Heart left ventricle (tissue), 16 donors: ENCODE measurements at regions not wholly inside any gene's neighbourhood (a gene's known extent, or its start where the extent isn't known, plus 50 kb on each side); places are given as distances from the start of the nearest gene placed in this dataset.

Experiments
- ATAC-seq, 4 donors: fragments of 200-7000 bp; cut with Tn5 transposase; one replicate each; pipeline ENCODE4 v1.9.1; 2020 to 2022; ENCODE audit warnings: moderate library complexity in 4 of 4, mild to moderate bottlenecking in 3 of 4, moderate number of reproducible peaks in 1 of 4
- DNase-seq, 5 donors: peaks; one replicate each; pipeline ENCODE4 v3.0.0-alpha.2; 2020
- H3K27ac ChIP-seq, 12 donors: fragments of 200-600 bp; sonication (generic) in 4 of 12; one replicate each; pipeline versions ENCODE4 v1.5.0 to v1.8.0; 2016 to 2022; ENCODE audit warnings: mild to moderate bottlenecking in 2 of 12
- H3K27me3 ChIP-seq, 9 donors: fragments of 200-600 bp; sonication (generic) in 2 of 9; one replicate each; pipeline versions ENCODE4 v1.5.1 to v1.8.0; 2016 to 2022; ENCODE audit warnings: mild to moderate bottlenecking in 3 of 9
- H3K36me3 ChIP-seq, 9 donors: fragments of 200-600 bp; sonication (generic) in 2 of 9; one replicate each; pipeline versions ENCODE4 v1.5.0 to v1.8.0; 2018 to 2022; ENCODE audit warnings: mild to moderate bottlenecking in 2 of 9
- H3K4me1 ChIP-seq, 12 donors: fragments of 200-600 bp; sonication (generic) in 4 of 12; one replicate each; pipeline versions ENCODE4 v1.5.0 to v1.8.0; 2016 to 2022; ENCODE audit warnings: mild to moderate bottlenecking in 3 of 12
- H3K4me3 ChIP-seq, 12 donors: fragments of 200-600 bp; sonication (generic) in 4 of 12; one replicate each; pipeline versions ENCODE4 v1.5.0 to v1.8.0; 2017 to 2022; ENCODE audit warnings: mild to moderate bottlenecking in 9 of 12, moderate library complexity in 4 of 12
- H3K9me3 ChIP-seq, 12 donors: fragments of 200-600 bp; sonication (generic) in 4 of 12; one replicate each; pipeline versions ENCODE4 v1.5.0 to v1.8.0; 2016 to 2022; ENCODE audit warnings: mild to moderate bottlenecking in 1 of 12
- CTCF ChIP-seq, 12 donors: fragments of 200-600 bp; sonication (generic) in 4 of 12; IDR thresholded peaks; one replicate each; pipeline versions ENCODE4 v1.5.0 to v1.8.0; 2018 to 2022; ENCODE audit warnings: antibody characterized with exemption in 12 of 12, mild to moderate bottlenecking in 5 of 12
- POLR2A ChIP-seq, 2 donors: fragments of 450-650 bp; IDR thresholded peaks; one replicate each; pipeline ENCODE4 v1.6.1; 2017; ENCODE audit warnings: antibody characterized with exemption in 2 of 2, mild to moderate bottlenecking in 2 of 2, moderate library complexity in 2 of 2
- WGBS, 4 donors: extraction: QIAGEN DNeasy Blood & Tissue Kit in 2 of 4; methylation state at CpG; one replicate each; pipeline versions ENCODE4 v1.1.5 to v1.1.7; 2013 to 2018; 5-methylcytosine and 5-hydroxymethylcytosine counted together
- intact Hi-C, 10 donors: fragments of 100-400 bp; cut with DNase I; formaldehyde crosslinking; loops; one replicate each; pipeline versions ENCODE4 v1.11.1 to v1.14.2; 2022
- donor health status: ischemic (EF 13 %, LVEDD 7.1; RV severe dilation, severe dysfunction).
- donor health status: healthy with polysubstance abuse.
- donor health status: DM: no; HTN: yes; CAD: no.
- donor health status: DM: no; HTN: no; CAD: no.
- donor health status: ischemic (EF 25% LVEDD 6.9; RV normal size, moderate dysfunction).
- donor health status: ischemic (EF 25% LVEDD 5.7; RV mildly dilated, moderate dysfunction).
- donor health status: healthy.
- donor health status: DM: yes; HTN: yes; CAD: no.
- donor health status: ischemic (EF 35%, LVEDD 5.7; RV mildly dilated, moderate dysfunction).
- donor health status: nonischemic (EF 11% LVEDD 7.7; RV severe dilation, severe dysfunction).
- donor health status: DM: yes; HTN: yes; CAD: no.
- donor health status: PGD.
- donor health status: ischemic (EF 29% LVEDD 5.4; RV normal size, mild dysfunction).
- donor health status: nonischemic (EF 23%, LVEDD 6.1; RV moderate dilation, normal function).

DNA sequence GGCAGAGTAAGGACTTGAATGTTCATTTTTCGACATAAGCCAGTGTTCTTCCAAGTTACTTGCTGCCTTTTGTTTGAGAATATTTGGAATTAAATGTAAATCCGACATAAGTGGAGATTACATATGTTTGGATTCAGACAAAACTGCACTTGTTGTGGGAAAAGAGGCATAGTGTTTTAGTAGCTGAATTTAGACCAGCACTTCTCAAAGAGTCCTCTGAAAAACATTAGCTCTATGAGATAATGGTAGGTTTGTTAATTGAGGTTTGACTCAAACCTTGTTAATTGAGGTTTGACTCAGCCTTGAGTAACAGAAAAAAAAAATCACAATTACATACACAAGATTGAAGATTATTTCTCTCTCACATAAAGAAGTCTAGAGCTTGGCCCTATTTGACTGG is 132.5 kb downstream of the NSUN3 start:
- DNase-seq (no peak), ATAC-seq (no peak)
- intact Hi-C loops, result no loop called here
- WGBS, 4 donors, result 64 to 73% (median 69%) methylated on average over 2 of the region's 2 CpGs
- TF ChIP-seq POLR2A (IDR thresholded peaks at IDR 0.05), result no peak
- no peak for TF ChIP-seq CTCF (IDR thresholded peaks at IDR 0.05)
- H3K4me3 ChIP-seq, result no peak overlapping the region
- H3K36me3 ChIP-seq, result no peaks in the 10 kb centered on the region
- H3K27ac ChIP-seq, result no peak overlapping the region
- no peaks in the 10 kb centered on the region for H3K4me1 ChIP-seq
- no peaks in the 10 kb centered on the region for H3K27me3 ChIP-seq
- peaks cover 0 to 12% (median 0%) of the 10 kb centered on the region in 12 donors for H3K9me3 ChIP-seq

GRCh38 chr3:94206291-94206690 is 143.4 kb downstream of the NSUN3 start:
- ATAC-seq, result no peak
- WGBS, 4 donors, result 90 to 93% (median 90%) methylated on average over 2 of the region's 2 CpGs
- no peak for DNase-seq
- H3K27me3 ChIP-seq, result peaks cover 0 to 5% (median 0%) of the 10 kb centered on the region in 9 donors
- no peaks in the 10 kb centered on the region for H3K4me1 ChIP-seq
- H3K4me3 ChIP-seq, result no peak overlapping the region
- H3K9me3 ChIP-seq, result no peaks in the 10 kb centered on the region
- no peaks in the 10 kb centered on the region for H3K36me3 ChIP-seq
- H3K27ac ChIP-seq, result no peak overlapping the region
- no peak for TF ChIP-seq POLR2A (IDR thresholded peaks at IDR 0.05)
- no peak for TF ChIP-seq CTCF (IDR thresholded peaks at IDR 0.05)
- intact Hi-C loops, result no loop called here

GRCh38 chr3:94210256-94210655 is 147.4 kb downstream of the NSUN3 start:
- 85 to 93% (median 88%) methylated on average over 1 of the region's 1 CpG for WGBS, 4 donors
- Histone ChIP-seq H3K27ac (no peak overlapping the region), H3K9me3 (peaks cover 0 to 6% (median 0%) of the 10 kb centered on the region in 12 donors), H3K36me3 (no peaks in the 10 kb centered on the region), H3K27me3 (no peaks in the 10 kb centered on the region), H3K4me3 (no peak overlapping the region), H3K4me1 (no peaks in the 10 kb centered on the region)
- no peak for DNase-seq
- no peak for TF ChIP-seq CTCF (IDR thresholded peaks at IDR 0.05)
- no peak for TF ChIP-seq POLR2A (IDR thresholded peaks at IDR 0.05)
- intact Hi-C loops, result no loop called here
- no peak for ATAC-seq

- no peaks in the 10 kb centered on the region for H3K36me3 ChIP-seq
- WGBS, 4 donors, result 71 to 75% (median 72%) methylated on average over 4 of the region's 4 CpGs
- peaks cover 0 to 4% (median 0%) of the 10 kb centered on the region in 12 donors for H3K4me1 ChIP-seq
- DNase-seq, result no peak
- intact Hi-C loops, result no loop called here
- H3K4me3 ChIP-seq, result no peak overlapping the region
- no peak for ATAC-seq
- peaks cover 0 to 6% (median 1%) of the 10 kb centered on the region in 12 donors for H3K9me3 ChIP-seq
- no peaks in the 10 kb centered on the region for H3K27me3 ChIP-seq
- no peak overlapping the region for H3K27ac ChIP-seq
- TF ChIP-seq POLR2A (IDR thresholded peaks at IDR 0.05) (no peak), CTCF (IDR thresholded peaks at IDR 0.05) (no peak)
Measured at GRCh38 chr3:94217406-94217805, 154.5 kb downstream of the NSUN3 start.
